GM12891 (cell line): ENCODE measurements at regions not wholly inside any gene's neighbourhood (a gene's known extent, or its start where the extent isn't known, plus 50 kb on each side); places are given as distances from the start of the nearest gene placed in this dataset.

Experiments used
- POLR2A ChIP-seq: IDR thresholded peaks from 2 replicates; pipeline ENCODE4 v1.6.1; 2011; ENCODE audit warnings: low read depth, low read length, control low read depth
- TAF1 ChIP-seq: IDR thresholded peaks from 2 replicates; pipeline ENCODE4 v1.6.1; 2011; ENCODE audit warnings: low read depth, low read length, control low read depth

- TF ChIP-seq POLR2A (no peak), TAF1 (no peak)
Measured at GRCh38 chr6:114403858-114404257, 61.0 kb upstream of the HS3ST5 start.
